ENCODE measurements at regions not wholly inside any gene's neighbourhood (a gene's known extent, or its start where the extent isn't known, plus 50 kb on each side); places are given as distances from the start of the nearest gene placed in this dataset.

GRCh38 chr10:130843051-130843653, 468.4 kb downstream of the TCERG1L start:
- DNase-seq (ENCODE audit: low spot score), result no peak
- intact Hi-C loops (cut with micrococcal nuclease), result no loop called here
- H3K4me3 Mint-ChIP-seq (ENCODE audit: low read depth), result no peak overlapping the region
- H3K27ac Mint-ChIP-seq, result no peak overlapping the region
- no peaks in the 10 kb centered on the region for H3K27me3 Mint-ChIP-seq (ENCODE audit: low read depth)
- no peaks in the 10 kb centered on the region for H3K36me3 Mint-ChIP-seq (ENCODE audit: low read depth)
- H3K9me3 Mint-ChIP-seq, result no peaks in the 10 kb centered on the region
- H3K4me1 Mint-ChIP-seq (ENCODE audit: low read depth), result no peaks in the 10 kb centered on the region

- no peak for DNase-seq (ENCODE audit: low spot score)
- no peak overlapping the region for H3K27ac Mint-ChIP-seq
- intact Hi-C loops (cut with micrococcal nuclease), result no loop called here
Observed at GRCh38 chr10:130844310-130844709, 467.2 kb downstream of the TCERG1L start.

GRCh38 chr10:130847170-130847569, 464.4 kb downstream of the TCERG1L start:
- Mint-ChIP-seq H3K27me3 (ENCODE audit: low read depth) (no peaks in the 10 kb centered on the region), H3K4me3 (ENCODE audit: low read depth) (no peak overlapping the region), H3K27ac (no peak overlapping the region), H3K9me3 (no peaks in the 10 kb centered on the region), H3K36me3 (ENCODE audit: low read depth) (no peaks in the 10 kb centered on the region), H3K4me1 (ENCODE audit: low read depth) (no peaks in the 10 kb centered on the region)
- no peak for DNase-seq (ENCODE audit: low spot score)
- intact Hi-C loops (cut with micrococcal nuclease), result no loop called here

More at GRCh38 chr10:130844310-130844709, 467.2 kb downstream of the TCERG1L start:
- H3K4me3 Mint-ChIP-seq (ENCODE audit: low read depth), result no peak overlapping the region
- no peaks in the 10 kb centered on the region for H3K9me3 Mint-ChIP-seq
- no peaks in the 10 kb centered on the region for H3K36me3 Mint-ChIP-seq (ENCODE audit: low read depth)
- no peaks in the 10 kb centered on the region for H3K4me1 Mint-ChIP-seq (ENCODE audit: low read depth)
- H3K27me3 Mint-ChIP-seq (ENCODE audit: low read depth), result no peaks in the 10 kb centered on the region

- Mint-ChIP-seq H3K4me1 (ENCODE audit: low read depth) (no peaks in the 10 kb centered on the region), H3K4me3 (ENCODE audit: low read depth) (no peak overlapping the region), H3K27ac (no peak overlapping the region), H3K9me3 (peaks cover 10% of the 10 kb centered on the region), H3K36me3 (ENCODE audit: low read depth) (no peaks in the 10 kb centered on the region), H3K27me3 (ENCODE audit: low read depth) (no peaks in the 10 kb centered on the region)
- intact Hi-C loops (cut with micrococcal nuclease), result no loop called here
- DNase-seq (ENCODE audit: low spot score), result no peak
Observed at GRCh38 chr10:130848855-130849254, 462.7 kb downstream of the TCERG1L start.

- peaks cover 29% of the 10 kb centered on the region for H3K9me3 Mint-ChIP-seq
- no peaks in the 10 kb centered on the region for H3K4me1 Mint-ChIP-seq (ENCODE audit: low read depth)
- no peak overlapping the region for H3K27ac Mint-ChIP-seq
- no peaks in the 10 kb centered on the region for H3K27me3 Mint-ChIP-seq (ENCODE audit: low read depth)
- H3K4me3 Mint-ChIP-seq (ENCODE audit: low read depth), result no peak overlapping the region
- no peak for DNase-seq (ENCODE audit: low spot score)
- intact Hi-C loops (cut with micrococcal nuclease), result no loop called here
- H3K36me3 Mint-ChIP-seq (ENCODE audit: low read depth), result no peaks in the 10 kb centered on the region
Observed at GRCh38 chr10:130854151-130854550, 457.4 kb downstream of the TCERG1L start.

- Mint-ChIP-seq H3K9me3 (peaks cover 27% of the 10 kb centered on the region), H3K27ac (no peak overlapping the region), H3K4me3 (ENCODE audit: low read depth) (no peak overlapping the region), H3K36me3 (ENCODE audit: low read depth) (no peaks in the 10 kb centered on the region), H3K4me1 (ENCODE audit: low read depth) (no peaks in the 10 kb centered on the region), H3K27me3 (ENCODE audit: low read depth) (no peaks in the 10 kb centered on the region)
- DNase-seq (ENCODE audit: low spot score), result no peak
- intact Hi-C loops (cut with micrococcal nuclease), result no loop called here
Observed at GRCh38 chr10:130857631-130858295, 453.8 kb downstream of the TCERG1L start.

GRCh38 chr10:130858626-130859025, 452.9 kb downstream of the TCERG1L start:
- no peak for DNase-seq (ENCODE audit: low spot score)
- Mint-ChIP-seq H3K27ac (no peak overlapping the region), H3K9me3 (peaks cover 19% of the 10 kb centered on the region), H3K4me3 (ENCODE audit: low read depth) (no peak overlapping the region), H3K27me3 (ENCODE audit: low read depth) (no peaks in the 10 kb centered on the region), H3K36me3 (ENCODE audit: low read depth) (no peaks in the 10 kb centered on the region), H3K4me1 (ENCODE audit: low read depth) (no peaks in the 10 kb centered on the region)
- intact Hi-C loops (cut with micrococcal nuclease), result no loop called here

- DNase-seq (ENCODE audit: low spot score), result no peak
- Mint-ChIP-seq H3K9me3 (peaks cover 14% of the 10 kb centered on the region), H3K27me3 (ENCODE audit: low read depth) (no peaks in the 10 kb centered on the region), H3K4me1 (ENCODE audit: low read depth) (no peaks in the 10 kb centered on the region), H3K36me3 (ENCODE audit: low read depth) (no peaks in the 10 kb centered on the region), H3K27ac (no peak overlapping the region), H3K4me3 (ENCODE audit: low read depth) (no peak overlapping the region)
- intact Hi-C loops (cut with micrococcal nuclease), result no loop called here
Observed at GRCh38 chr10:130859427-130859826, 452.1 kb downstream of the TCERG1L start.

- DNase-seq (ENCODE audit: low spot score), result no peak
- no peaks in the 10 kb centered on the region for H3K36me3 Mint-ChIP-seq (ENCODE audit: low read depth)
- intact Hi-C loops (cut with micrococcal nuclease), result no loop called here
- H3K9me3 Mint-ChIP-seq, result no peaks in the 10 kb centered on the region
- no peak overlapping the region for H3K4me3 Mint-ChIP-seq (ENCODE audit: low read depth)
- H3K27me3 Mint-ChIP-seq (ENCODE audit: low read depth), result no peaks in the 10 kb centered on the region
- H3K27ac Mint-ChIP-seq, result no peak overlapping the region
- H3K4me1 Mint-ChIP-seq (ENCODE audit: low read depth), result no peaks in the 10 kb centered on the region
Observed at GRCh38 chr10:130862122-130862521, 449.4 kb downstream of the TCERG1L start.

GRCh38 chr10:130862626-130863025, 448.9 kb downstream of the TCERG1L start:
- Mint-ChIP-seq H3K9me3 (no peaks in the 10 kb centered on the region), H3K27me3 (ENCODE audit: low read depth) (no peaks in the 10 kb centered on the region), H3K4me3 (ENCODE audit: low read depth) (no peak overlapping the region), H3K4me1 (ENCODE audit: low read depth) (no peaks in the 10 kb centered on the region), H3K27ac (no peak overlapping the region), H3K36me3 (ENCODE audit: low read depth) (no peaks in the 10 kb centered on the region)
- no peak for DNase-seq (ENCODE audit: low spot score)
- intact Hi-C loops (cut with micrococcal nuclease), result no loop called here

GRCh38 chr10:130863044-130863443, 448.5 kb downstream of the TCERG1L start:
- H3K27ac Mint-ChIP-seq, result no peak overlapping the region
- intact Hi-C loops (cut with micrococcal nuclease), result no loop called here
- no peaks in the 10 kb centered on the region for H3K27me3 Mint-ChIP-seq (ENCODE audit: low read depth)
- no peaks in the 10 kb centered on the region for H3K9me3 Mint-ChIP-seq
- DNase-seq (ENCODE audit: low spot score), result no peak
- no peaks in the 10 kb centered on the region for H3K36me3 Mint-ChIP-seq (ENCODE audit: low read depth)
- no peak overlapping the region for H3K4me3 Mint-ChIP-seq (ENCODE audit: low read depth)
- H3K4me1 Mint-ChIP-seq (ENCODE audit: low read depth), result no peaks in the 10 kb centered on the region

- Mint-ChIP-seq H3K27me3 (ENCODE audit: low read depth) (no peaks in the 10 kb centered on the region), H3K9me3 (no peaks in the 10 kb centered on the region), H3K4me1 (ENCODE audit: low read depth) (no peaks in the 10 kb centered on the region), H3K27ac (no peak overlapping the region), H3K4me3 (ENCODE audit: low read depth) (no peak overlapping the region), H3K36me3 (ENCODE audit: low read depth) (no peaks in the 10 kb centered on the region)
- no peak for DNase-seq (ENCODE audit: low spot score)
- intact Hi-C loops (cut with micrococcal nuclease), result no loop called here
Observed at GRCh38 chr10:130864961-130865818, 446.3 kb downstream of the TCERG1L start.

GRCh38 chr10:130866857-130867256, 444.7 kb downstream of the TCERG1L start:
- no peak overlapping the region for H3K27ac Mint-ChIP-seq
- intact Hi-C loops (cut with micrococcal nuclease), result no loop called here
- H3K9me3 Mint-ChIP-seq, result no peaks in the 10 kb centered on the region
- no peaks in the 10 kb centered on the region for H3K36me3 Mint-ChIP-seq (ENCODE audit: low read depth)
- no peak for DNase-seq (ENCODE audit: low spot score)
- no peak overlapping the region for H3K4me3 Mint-ChIP-seq (ENCODE audit: low read depth)
- no peaks in the 10 kb centered on the region for H3K27me3 Mint-ChIP-seq (ENCODE audit: low read depth)
- H3K4me1 Mint-ChIP-seq (ENCODE audit: low read depth), result no peaks in the 10 kb centered on the region
